Loucy (cell line): ENCODE measurements at regions not wholly inside any gene's neighbourhood (a gene's known extent, or its start where the extent isn't known, plus 50 kb on each side); places are given as distances from the start of the nearest gene placed in this dataset.
A peak's percentile ranks its signal among the peaks of the same experiment; 100 is the strongest.

Source experiments
- EZH2phosphoT487 ChIP-seq: fragments of 200-600 bp; IDR thresholded peaks from 2 replicates; pipeline ENCODE4 v1.6.1; 2018; ENCODE audit warnings: antibody characterized with exemption, mild to moderate bottlenecking, moderate library complexity, borderline replicate concordance
- TF ChIP-seq, protein P1 (sequence below): fragments of 200-600 bp; sonication (generic); conservative IDR thresholded peaks from 2 replicates; pipeline ENCODE4 v1.5.1; 2014; ENCODE audit warnings: mild to moderate bottlenecking, antibody characterized with exemption, low read length

DNA sequence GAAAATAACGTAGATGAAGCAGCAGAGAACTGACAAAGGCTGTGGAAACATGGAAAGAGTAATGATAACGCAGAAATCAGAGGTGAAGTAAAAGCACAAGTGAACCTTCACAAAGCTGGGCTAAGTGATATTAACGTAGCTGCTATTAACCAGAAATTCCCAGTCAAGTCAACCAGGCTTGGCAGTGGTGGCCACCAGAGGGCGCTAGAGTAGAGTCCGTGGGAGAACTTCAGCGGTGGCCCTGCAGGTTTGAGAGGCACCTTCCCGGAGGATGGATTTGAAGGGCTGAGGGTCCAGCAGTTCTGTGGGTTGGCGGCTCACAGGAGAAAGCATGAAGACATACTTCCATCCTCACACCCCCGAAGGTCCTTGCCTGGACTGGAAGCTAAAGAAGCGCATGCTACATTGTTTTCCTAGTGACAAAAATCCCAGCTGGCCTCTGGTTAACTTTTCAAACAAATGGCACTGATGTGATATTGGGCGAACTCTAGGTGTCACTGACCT lies 81.7 kb upstream of the ZNF648 start:
- TF ChIP-seq, protein P1, sequence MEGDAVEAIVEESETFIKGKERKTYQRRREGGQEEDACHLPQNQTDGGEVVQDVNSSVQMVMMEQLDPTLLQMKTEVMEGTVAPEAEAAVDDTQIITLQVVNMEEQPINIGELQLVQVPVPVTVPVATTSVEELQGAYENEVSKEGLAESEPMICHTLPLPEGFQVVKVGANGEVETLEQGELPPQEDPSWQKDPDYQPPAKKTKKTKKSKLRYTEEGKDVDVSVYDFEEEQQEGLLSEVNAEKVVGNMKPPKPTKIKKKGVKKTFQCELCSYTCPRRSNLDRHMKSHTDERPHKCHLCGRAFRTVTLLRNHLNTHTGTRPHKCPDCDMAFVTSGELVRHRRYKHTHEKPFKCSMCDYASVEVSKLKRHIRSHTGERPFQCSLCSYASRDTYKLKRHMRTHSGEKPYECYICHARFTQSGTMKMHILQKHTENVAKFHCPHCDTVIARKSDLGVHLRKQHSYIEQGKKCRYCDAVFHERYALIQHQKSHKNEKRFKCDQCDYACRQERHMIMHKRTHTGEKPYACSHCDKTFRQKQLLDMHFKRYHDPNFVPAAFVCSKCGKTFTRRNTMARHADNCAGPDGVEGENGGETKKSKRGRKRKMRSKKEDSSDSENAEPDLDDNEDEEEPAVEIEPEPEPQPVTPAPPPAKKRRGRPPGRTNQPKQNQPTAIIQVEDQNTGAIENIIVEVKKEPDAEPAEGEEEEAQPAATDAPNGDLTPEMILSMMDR, result peak; percentile 98
- TF ChIP-seq EZH2phosphoT487, result no peak
